ENCODE measurements at regions not wholly inside any gene's neighbourhood (a gene's known extent, or its start where the extent isn't known, plus 50 kb on each side); places are given as distances from the start of the nearest gene placed in this dataset.

DNA sequence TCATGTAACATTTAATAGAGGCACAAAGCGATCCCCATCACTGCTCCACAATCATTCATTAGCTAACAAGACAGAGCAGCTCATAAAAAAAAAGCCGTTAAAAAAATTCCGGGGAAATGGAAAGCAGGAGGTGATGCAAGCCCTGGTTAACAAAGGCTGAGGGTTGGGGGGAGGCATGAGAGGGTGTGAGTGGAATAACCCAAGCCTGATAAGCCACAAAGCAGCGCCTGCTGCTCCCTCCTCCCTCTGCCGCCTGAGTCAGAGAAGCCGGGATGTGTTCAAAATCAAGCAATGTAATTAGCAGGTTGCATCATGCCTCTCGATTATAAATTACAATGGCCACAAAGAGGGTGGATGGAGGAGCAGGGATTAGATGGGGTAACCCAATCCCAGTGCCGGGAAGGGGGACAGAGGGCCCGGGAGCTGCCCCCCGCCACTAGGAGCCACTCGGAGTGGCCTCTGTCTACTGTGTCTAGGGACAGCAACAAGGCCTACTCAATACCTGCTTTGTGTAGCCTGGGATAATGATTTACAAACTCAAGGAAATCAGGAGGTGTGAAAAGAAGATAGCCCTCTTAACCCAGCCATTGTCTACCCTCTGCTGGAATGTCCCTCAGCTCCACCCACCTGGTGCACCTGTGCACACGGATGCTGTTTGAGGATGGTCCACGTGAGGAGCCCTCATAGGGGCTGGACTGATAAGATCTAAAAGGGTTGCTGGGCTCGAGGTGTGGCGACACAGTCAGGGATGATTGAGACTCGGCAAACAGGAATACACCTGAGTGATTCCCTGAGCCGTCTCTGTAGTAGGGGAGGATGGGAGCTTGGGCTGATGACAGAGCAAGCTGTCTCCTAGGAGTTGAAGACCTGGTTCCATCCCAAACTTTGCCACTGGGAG, 156.9 kb downstream of the VEGFA start (continued):
- peak; percentile 89 for TF ChIP-seq SMARCA4 (IDR thresholded peaks at IDR 0.05)
- TF ChIP-seq, protein P1, sequence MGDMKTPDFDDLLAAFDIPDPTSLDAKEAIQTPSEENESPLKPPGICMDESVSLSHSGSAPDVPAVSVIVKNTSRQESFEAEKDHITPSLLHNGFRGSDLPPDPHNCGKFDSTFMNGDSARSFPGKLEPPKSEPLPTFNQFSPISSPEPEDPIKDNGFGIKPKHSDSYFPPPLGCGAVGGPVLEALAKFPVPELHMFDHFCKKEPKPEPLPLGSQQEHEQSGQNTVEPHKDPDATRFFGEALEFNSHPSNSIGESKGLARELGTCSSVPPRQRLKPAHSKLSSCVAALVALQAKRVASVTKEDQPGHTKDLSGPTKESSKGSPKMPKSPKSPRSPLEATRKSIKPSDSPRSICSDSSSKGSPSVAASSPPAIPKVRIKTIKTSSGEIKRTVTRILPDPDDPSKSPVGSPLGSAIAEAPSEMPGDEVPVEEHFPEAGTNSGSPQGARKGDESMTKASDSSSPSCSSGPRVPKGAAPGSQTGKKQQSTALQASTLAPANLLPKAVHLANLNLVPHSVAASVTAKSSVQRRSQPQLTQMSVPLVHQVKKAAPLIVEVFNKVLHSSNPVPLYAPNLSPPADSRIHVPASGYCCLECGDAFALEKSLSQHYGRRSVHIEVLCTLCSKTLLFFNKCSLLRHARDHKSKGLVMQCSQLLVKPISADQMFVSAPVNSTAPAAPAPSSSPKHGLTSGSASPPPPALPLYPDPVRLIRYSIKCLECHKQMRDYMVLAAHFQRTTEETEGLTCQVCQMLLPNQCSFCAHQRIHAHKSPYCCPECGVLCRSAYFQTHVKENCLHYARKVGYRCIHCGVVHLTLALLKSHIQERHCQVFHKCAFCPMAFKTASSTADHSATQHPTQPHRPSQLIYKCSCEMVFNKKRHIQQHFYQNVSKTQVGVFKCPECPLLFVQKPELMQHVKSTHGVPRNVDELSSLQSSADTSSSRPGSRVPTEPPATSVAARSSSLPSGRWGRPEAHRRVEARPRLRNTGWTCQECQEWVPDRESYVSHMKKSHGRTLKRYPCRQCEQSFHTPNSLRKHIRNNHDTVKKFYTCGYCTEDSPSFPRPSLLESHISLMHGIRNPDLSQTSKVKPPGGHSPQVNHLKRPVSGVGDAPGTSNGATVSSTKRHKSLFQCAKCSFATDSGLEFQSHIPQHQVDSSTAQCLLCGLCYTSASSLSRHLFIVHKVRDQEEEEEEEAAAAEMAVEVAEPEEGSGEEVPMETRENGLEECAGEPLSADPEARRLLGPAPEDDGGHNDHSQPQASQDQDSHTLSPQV (IDR thresholded peaks at IDR 0.05), result peak; percentile 95
- TF ChIP-seq SAP30 (IDR thresholded peaks at IDR 0.05; ENCODE audit: borderline replicate concordance, insufficient read depth, low read depth, low read length, poor library complexity, severe bottlenecking), result no peak
- peak; percentile 55; the same call in 1 of the 2 replicates for TF ChIP-seq ZNF12 (CRISPR knock-in tag; IDR thresholded peaks at IDR 0.05)
- no peak for TF ChIP-seq CHD2 (IDR thresholded peaks at IDR 0.05; ENCODE audit: low read depth, low read length)
- TF ChIP-seq ILF3 (IDR thresholded peaks at IDR 0.05; ENCODE audit: borderline replicate concordance), result no peak
- TF ChIP-seq LCOR (CRISPR knock-in tag; IDR thresholded peaks at IDR 0.05), result peak; percentile 92; the same call in 1 of the 2 replicates
- TF ChIP-seq PCBP1 (IDR thresholded peaks at IDR 0.05; ENCODE audit: low read depth, low read length, poor library complexity, severe bottlenecking), result no peak
- no peak; the same call in 1 of the 2 replicates for TF ChIP-seq ZNF197 (CRISPR knock-in tag; IDR thresholded peaks at IDR 0.05; ENCODE audit: low read depth)
- no peak for TF ChIP-seq RBM39 (optimal IDR thresholded peaks at IDR 0.05; ENCODE audit: low read depth, low read length)
- TF ChIP-seq ZNF263 (CRISPR knock-in tag; IDR thresholded peaks at IDR 0.05; ENCODE audit: borderline replicate concordance), result peak; percentile 80
- TF ChIP-seq MEF2A (IDR thresholded peaks at IDR 0.05; ENCODE audit: control insufficient read depth, low read depth, low read length), result no peak
- peak; percentile 76 for TF ChIP-seq TEAD4 (IDR thresholded peaks at IDR 0.05; ENCODE audit: low read length)
- TF ChIP-seq TEAD4 (CRISPR knock-in tag; IDR thresholded peaks at IDR 0.05; ENCODE audit: borderline replicate concordance), result no peak
- TF ChIP-seq MTF1 (CRISPR knock-in tag; IDR thresholded peaks at IDR 0.05; ENCODE audit: borderline replicate concordance), result peak; percentile 61; the same call in 1 of the 2 replicates
- TF ChIP-seq JUND (IDR thresholded peaks at IDR 0.05; ENCODE audit: borderline replicate concordance, low read depth, low read length), result peak; percentile 97
- peak; percentile 91; the same call in 2 of the 3 replicates for TF ChIP-seq JUND (tag; IDR thresholded peaks at IDR 0.05; ENCODE audit: borderline replicate concordance, low read depth, low read length)
- TF ChIP-seq, protein P2, sequence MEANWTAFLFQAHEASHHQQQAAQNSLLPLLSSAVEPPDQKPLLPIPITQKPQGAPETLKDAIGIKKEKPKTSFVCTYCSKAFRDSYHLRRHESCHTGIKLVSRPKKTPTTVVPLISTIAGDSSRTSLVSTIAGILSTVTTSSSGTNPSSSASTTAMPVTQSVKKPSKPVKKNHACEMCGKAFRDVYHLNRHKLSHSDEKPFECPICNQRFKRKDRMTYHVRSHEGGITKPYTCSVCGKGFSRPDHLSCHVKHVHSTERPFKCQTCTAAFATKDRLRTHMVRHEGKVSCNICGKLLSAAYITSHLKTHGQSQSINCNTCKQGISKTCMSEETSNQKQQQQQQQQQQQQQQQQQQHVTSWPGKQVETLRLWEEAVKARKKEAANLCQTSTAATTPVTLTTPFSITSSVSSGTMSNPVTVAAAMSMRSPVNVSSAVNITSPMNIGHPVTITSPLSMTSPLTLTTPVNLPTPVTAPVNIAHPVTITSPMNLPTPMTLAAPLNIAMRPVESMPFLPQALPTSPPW (CRISPR knock-in tag; IDR thresholded peaks at IDR 0.05), result peak; percentile 98
- TF ChIP-seq ZFPM2 (CRISPR knock-in tag; IDR thresholded peaks at IDR 0.05), result 0 out of 2 replicates have a peak, but pooled peaks have one; percentile 43
- TF ChIP-seq NEUROD1 (IDR thresholded peaks at IDR 0.05; ENCODE audit: borderline replicate concordance, low read depth, low read length, partially characterized antibody), result peak; percentile 91
- TF ChIP-seq, protein P3, sequence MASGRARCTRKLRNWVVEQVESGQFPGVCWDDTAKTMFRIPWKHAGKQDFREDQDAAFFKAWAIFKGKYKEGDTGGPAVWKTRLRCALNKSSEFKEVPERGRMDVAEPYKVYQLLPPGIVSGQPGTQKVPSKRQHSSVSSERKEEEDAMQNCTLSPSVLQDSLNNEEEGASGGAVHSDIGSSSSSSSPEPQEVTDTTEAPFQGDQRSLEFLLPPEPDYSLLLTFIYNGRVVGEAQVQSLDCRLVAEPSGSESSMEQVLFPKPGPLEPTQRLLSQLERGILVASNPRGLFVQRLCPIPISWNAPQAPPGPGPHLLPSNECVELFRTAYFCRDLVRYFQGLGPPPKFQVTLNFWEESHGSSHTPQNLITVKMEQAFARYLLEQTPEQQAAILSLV (tag; IDR thresholded peaks at IDR 0.05), result peak; percentile 95

Measured in K562 (cell line).